Neutrophil (primary cell): ENCODE measurements at regions not wholly inside any gene's neighbourhood (a gene's known extent, or its start where the extent isn't known, plus 50 kb on each side); places are given as distances from the start of the nearest gene placed in this dataset.

Experiments used
- H3K27ac ChIP-seq: fragments of 200-600 bp; sonication (generic); 2 replicates; pipeline ENCODE4 v1.5.1; 2016; ENCODE audit warnings: mild to moderate bottlenecking, moderate library complexity
- H3K27me3 ChIP-seq: fragments of 200-600 bp; sonication (generic); 2 replicates; pipeline ENCODE4 v1.6.0; 2016; ENCODE audit warnings: mild to moderate bottlenecking
- H3K36me3 ChIP-seq: fragments of 200-600 bp; sonication (generic); 2 replicates; pipeline ENCODE4 v1.5.1; 2017
- H3K4me1 ChIP-seq, 2 experiments: fragments of 200-600 bp in 1 of 2; sonication (generic) in 1 of 2; 1 replicate in 1 of 2; 2 replicates in 1 of 2; pipeline versions ENCODE4 v1.5.1 to v1.6.1; 2013 to 2016; ENCODE audit warnings: low read depth in 1 of 2, low read length in 1 of 2, mild to moderate bottlenecking in 1 of 2, moderate library complexity in 1 of 2; ENCODE audit not compliant: control insufficient read depth in 1 of 2, insufficient read depth in 1 of 2
- H3K4me3 ChIP-seq, 2 experiments: fragments of 200-600 bp in 1 of 2; sonication (generic) in 1 of 2; 1 replicate in 1 of 2; 2 replicates in 1 of 2; pipeline ENCODE4 v1.5.1; 2013 to 2016; ENCODE audit warnings: low read depth in 1 of 2, low read length in 1 of 2, mild to moderate bottlenecking in 1 of 2, moderate library complexity in 1 of 2
- H3K9me3 ChIP-seq: fragments of 200-600 bp; sonication (generic); 2 replicates; pipeline ENCODE4 v1.5.1; 2016
- CTCF ChIP-seq: fragments of 200-600 bp; sonication (generic); IDR thresholded peaks from 2 replicates; pipeline ENCODE4 v1.5.1; 2016; ENCODE audit warnings: antibody characterized with exemption

GRCh38 chr2:6516674-6517073, 349.0 kb downstream of the CMPK2 start:
- TF ChIP-seq CTCF, result no peak
- Histone ChIP-seq H3K27ac (no peak overlapping the region), H3K4me3 (no peak overlapping the region), H3K27me3 (no peaks in the 10 kb centered on the region), H3K9me3 (no peaks in the 10 kb centered on the region), H3K4me1 (no peaks in the 10 kb centered on the region), H3K36me3 (no peaks in the 10 kb centered on the region)

GRCh38 chr2:6518361-6518760, 347.3 kb downstream of the CMPK2 start:
- Histone ChIP-seq H3K36me3 (no peaks in the 10 kb centered on the region), H3K4me3 (no peak overlapping the region), H3K27ac (no peak overlapping the region), H3K4me1 (no peaks in the 10 kb centered on the region), H3K27me3 (no peaks in the 10 kb centered on the region), H3K9me3 (no peaks in the 10 kb centered on the region)
- TF ChIP-seq CTCF, result no peak

GRCh38 chr2:6523476-6523875, 342.2 kb downstream of the CMPK2 start:
- Histone ChIP-seq H3K36me3 (no peaks in the 10 kb centered on the region), H3K27me3 (no peaks in the 10 kb centered on the region), H3K27ac (no peak overlapping the region), H3K4me3 (no peak overlapping the region), H3K9me3 (no peaks in the 10 kb centered on the region), H3K4me1 (no peaks in the 10 kb centered on the region)
- no peak for TF ChIP-seq CTCF

- no peak overlapping the region for H3K4me3 ChIP-seq
- no peak for TF ChIP-seq CTCF
These were observed 340.8 kb downstream of the CMPK2 start for GRCh38 chr2:6524691-6525474.

GRCh38 chr2:6525475-6525964, 340.2 kb downstream of the CMPK2 start:
- no peaks in the 10 kb centered on the region for H3K4me1 ChIP-seq

More at GRCh38 chr2:6524691-6525474, 340.8 kb downstream of the CMPK2 start:
- H3K4me1 ChIP-seq, result no peaks in the 10 kb centered on the region
- H3K27me3 ChIP-seq, result no peaks in the 10 kb centered on the region
- no peaks in the 10 kb centered on the region for H3K9me3 ChIP-seq
- H3K27ac ChIP-seq, result no peak overlapping the region
- no peaks in the 10 kb centered on the region for H3K36me3 ChIP-seq

More at GRCh38 chr2:6525475-6525964, 340.2 kb downstream of the CMPK2 start:
- Histone ChIP-seq H3K27me3 (no peaks in the 10 kb centered on the region), H3K4me3 (no peak overlapping the region), H3K36me3 (no peaks in the 10 kb centered on the region), H3K9me3 (no peaks in the 10 kb centered on the region), H3K27ac (no peak overlapping the region)
- TF ChIP-seq CTCF, result no peak
